ENCODE measurements at regions not wholly inside any gene's neighbourhood (a gene's known extent, or its start where the extent isn't known, plus 50 kb on each side); places are given as distances from the start of the nearest gene placed in this dataset.
A peak's percentile ranks its signal among the peaks of the same experiment; 100 is the strongest.

- Histone ChIP-seq H3K27me3 (ENCODE audit: control insufficient read depth, insufficient read depth, low read length) (no peaks in the 10 kb centered on the region), H3K36me3 (replicated peaks; ENCODE audit: control insufficient read depth, insufficient read depth, low read length) (no peaks in the 10 kb centered on the region), H3K4me3 (ENCODE audit: insufficient read depth, low read depth, low read length) (no peak overlapping the region)
- no peak for DNase-seq
Measured at GRCh38 chr10:78737883-78738856, 330.6 kb upstream of the ZMIZ1 start.

- Histone ChIP-seq H3K36me3 (replicated peaks; ENCODE audit: control insufficient read depth, insufficient read depth, low read length) (no peaks in the 10 kb centered on the region), H3K27me3 (ENCODE audit: control insufficient read depth, insufficient read depth, low read length) (no peaks in the 10 kb centered on the region), H3K4me3 (ENCODE audit: insufficient read depth, low read depth, low read length) (no peak overlapping the region)
- no peak for DNase-seq
Measured at GRCh38 chr10:78738861-78739260, 329.9 kb upstream of the ZMIZ1 start.

GRCh38 chr10:78739444-78740053 is 329.2 kb upstream of the ZMIZ1 start:
- DNase-seq, result no peak
- Histone ChIP-seq H3K36me3 (replicated peaks; ENCODE audit: control insufficient read depth, insufficient read depth, low read length) (no peaks in the 10 kb centered on the region), H3K27me3 (ENCODE audit: control insufficient read depth, insufficient read depth, low read length) (no peaks in the 10 kb centered on the region), H3K4me3 (ENCODE audit: insufficient read depth, low read depth, low read length) (no peak overlapping the region)

- Histone ChIP-seq H3K27me3 (ENCODE audit: control insufficient read depth, insufficient read depth, low read length) (no peaks in the 10 kb centered on the region), H3K36me3 (replicated peaks; ENCODE audit: control insufficient read depth, insufficient read depth, low read length) (no peaks in the 10 kb centered on the region), H3K4me3 (ENCODE audit: insufficient read depth, low read depth, low read length) (no peak overlapping the region)
- no peak for DNase-seq
Measured at GRCh38 chr10:78740976-78741915, 327.5 kb upstream of the ZMIZ1 start.

- DNase-seq, result no peak
- Histone ChIP-seq H3K27me3 (ENCODE audit: control insufficient read depth, insufficient read depth, low read length) (no peaks in the 10 kb centered on the region), H3K36me3 (replicated peaks; ENCODE audit: control insufficient read depth, insufficient read depth, low read length) (no peaks in the 10 kb centered on the region), H3K4me3 (ENCODE audit: insufficient read depth, low read depth, low read length) (no peak overlapping the region)
Measured at GRCh38 chr10:78742406-78742729, 326.4 kb upstream of the ZMIZ1 start.

- H3K36me3 ChIP-seq (replicated peaks; ENCODE audit: control insufficient read depth, insufficient read depth, low read length), result no peaks in the 10 kb centered on the region
- DNase-seq, result no peak
- H3K4me3 ChIP-seq (ENCODE audit: insufficient read depth, low read depth, low read length), result no peak overlapping the region
- no peaks in the 10 kb centered on the region for H3K27me3 ChIP-seq (ENCODE audit: control insufficient read depth, insufficient read depth, low read length)
Measured at GRCh38 chr10:78742730-78743615, 325.8 kb upstream of the ZMIZ1 start.

GRCh38 chr10:78744056-78744455 is 324.7 kb upstream of the ZMIZ1 start:
- no peak overlapping the region for H3K4me3 ChIP-seq (ENCODE audit: insufficient read depth, low read depth, low read length)
- DNase-seq, result no peak
- H3K36me3 ChIP-seq (replicated peaks; ENCODE audit: control insufficient read depth, insufficient read depth, low read length), result no peaks in the 10 kb centered on the region
- H3K27me3 ChIP-seq (ENCODE audit: control insufficient read depth, insufficient read depth, low read length), result no peaks in the 10 kb centered on the region

- no peak overlapping the region for H3K4me3 ChIP-seq (ENCODE audit: insufficient read depth, low read depth, low read length)
- no peaks in the 10 kb centered on the region for H3K36me3 ChIP-seq (replicated peaks; ENCODE audit: control insufficient read depth, insufficient read depth, low read length)
- no peaks in the 10 kb centered on the region for H3K27me3 ChIP-seq (ENCODE audit: control insufficient read depth, insufficient read depth, low read length)
- no peak for DNase-seq
Measured at GRCh38 chr10:78744491-78745090, 324.2 kb upstream of the ZMIZ1 start.

GRCh38 chr10:78745441-78745840 is 323.3 kb upstream of the ZMIZ1 start:
- no peak for DNase-seq
- Histone ChIP-seq H3K4me3 (ENCODE audit: insufficient read depth, low read depth, low read length) (no peak overlapping the region), H3K27me3 (ENCODE audit: control insufficient read depth, insufficient read depth, low read length) (no peaks in the 10 kb centered on the region), H3K36me3 (replicated peaks; ENCODE audit: control insufficient read depth, insufficient read depth, low read length) (no peaks in the 10 kb centered on the region)

- Histone ChIP-seq H3K4me3 (ENCODE audit: insufficient read depth, low read depth, low read length) (no peak overlapping the region), H3K27me3 (ENCODE audit: control insufficient read depth, insufficient read depth, low read length) (no peaks in the 10 kb centered on the region), H3K36me3 (replicated peaks; ENCODE audit: control insufficient read depth, insufficient read depth, low read length) (no peaks in the 10 kb centered on the region)
- DNase-seq, result peak; percentile 64
Measured at GRCh38 chr10:78746155-78746763, 322.5 kb upstream of the ZMIZ1 start.

- Histone ChIP-seq H3K36me3 (replicated peaks; ENCODE audit: control insufficient read depth, insufficient read depth, low read length) (no peaks in the 10 kb centered on the region), H3K4me3 (ENCODE audit: insufficient read depth, low read depth, low read length) (no peak overlapping the region), H3K27me3 (ENCODE audit: control insufficient read depth, insufficient read depth, low read length) (no peaks in the 10 kb centered on the region)
- DNase-seq, result no peak
Measured at GRCh38 chr10:78747401-78748234, 321.1 kb upstream of the ZMIZ1 start.

- no peaks in the 10 kb centered on the region for H3K27me3 ChIP-seq (ENCODE audit: control insufficient read depth, insufficient read depth, low read length)
- H3K36me3 ChIP-seq (replicated peaks; ENCODE audit: control insufficient read depth, insufficient read depth, low read length), result no peaks in the 10 kb centered on the region
- DNase-seq, result no peak
- H3K4me3 ChIP-seq (ENCODE audit: insufficient read depth, low read depth, low read length), result no peak overlapping the region
Measured at GRCh38 chr10:78748235-78748533, 320.6 kb upstream of the ZMIZ1 start.

- no peak for DNase-seq
- no peaks in the 10 kb centered on the region for H3K36me3 ChIP-seq (replicated peaks; ENCODE audit: control insufficient read depth, insufficient read depth, low read length)
- no peaks in the 10 kb centered on the region for H3K27me3 ChIP-seq (ENCODE audit: control insufficient read depth, insufficient read depth, low read length)
Measured at GRCh38 chr10:78749200-78749599, 319.6 kb upstream of the ZMIZ1 start.

More at GRCh38 chr10:78749200-78749599, 319.6 kb upstream of the ZMIZ1 start:
- H3K4me3 ChIP-seq (ENCODE audit: insufficient read depth, low read depth, low read length), result no peak overlapping the region

All from H7 (cell line).